ENCODE measurements at regions not wholly inside any gene's neighbourhood (a gene's known extent, or its start where the extent isn't known, plus 50 kb on each side); places are given as distances from the start of the nearest gene placed in this dataset.

DNA sequence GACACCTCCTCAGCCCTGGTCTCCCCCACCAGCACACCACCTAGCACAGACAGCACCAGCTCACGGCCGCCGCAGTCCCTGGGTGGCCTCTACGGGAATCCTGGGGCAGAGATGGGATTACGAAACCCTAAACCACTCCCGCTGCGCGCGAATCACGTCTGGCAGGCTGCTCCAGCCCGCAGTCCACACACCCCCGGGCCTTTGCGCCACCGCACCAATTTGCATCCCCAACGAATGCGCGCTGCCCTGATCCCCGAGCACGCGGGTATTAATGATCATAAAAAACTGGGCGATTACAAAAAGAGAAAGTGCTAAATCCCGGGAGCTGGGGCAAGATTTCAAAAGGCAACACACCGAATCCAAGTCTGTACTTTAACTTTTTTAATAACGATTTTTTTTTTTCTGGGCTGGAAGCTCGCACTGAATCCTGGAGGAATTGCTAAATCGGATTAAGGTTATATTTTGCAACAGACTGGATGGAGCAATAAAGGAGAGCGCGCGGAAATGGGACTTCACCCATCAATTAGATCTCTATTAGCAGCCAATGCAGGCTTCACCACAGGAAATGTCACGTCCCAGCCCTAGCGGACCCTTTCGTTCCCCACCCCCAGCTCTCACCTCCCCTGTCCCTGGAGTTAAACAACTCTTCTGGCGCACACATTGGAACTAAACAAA is 69.8 kb upstream of the TMEM33 start:
- H3K27me3 Mint-ChIP-seq (ENCODE audit: low read depth): peaks cover 95% of the 10 kb centered on the region
- H3K9me3 Mint-ChIP-seq: peaks cover 10% of the 10 kb centered on the region
- H3K4me1 Mint-ChIP-seq: peaks cover 11% of the 10 kb centered on the region
- H3K27ac Mint-ChIP-seq: no peak overlapping the region
- H3K36me3 Mint-ChIP-seq (ENCODE audit: low read depth): no peaks in the 10 kb centered on the region
- peak overlapping the region in 1 of 3 experiments; percentile 20 for H3K4me3 Mint-ChIP-seq
- TF ChIP-seq, protein P1, sequence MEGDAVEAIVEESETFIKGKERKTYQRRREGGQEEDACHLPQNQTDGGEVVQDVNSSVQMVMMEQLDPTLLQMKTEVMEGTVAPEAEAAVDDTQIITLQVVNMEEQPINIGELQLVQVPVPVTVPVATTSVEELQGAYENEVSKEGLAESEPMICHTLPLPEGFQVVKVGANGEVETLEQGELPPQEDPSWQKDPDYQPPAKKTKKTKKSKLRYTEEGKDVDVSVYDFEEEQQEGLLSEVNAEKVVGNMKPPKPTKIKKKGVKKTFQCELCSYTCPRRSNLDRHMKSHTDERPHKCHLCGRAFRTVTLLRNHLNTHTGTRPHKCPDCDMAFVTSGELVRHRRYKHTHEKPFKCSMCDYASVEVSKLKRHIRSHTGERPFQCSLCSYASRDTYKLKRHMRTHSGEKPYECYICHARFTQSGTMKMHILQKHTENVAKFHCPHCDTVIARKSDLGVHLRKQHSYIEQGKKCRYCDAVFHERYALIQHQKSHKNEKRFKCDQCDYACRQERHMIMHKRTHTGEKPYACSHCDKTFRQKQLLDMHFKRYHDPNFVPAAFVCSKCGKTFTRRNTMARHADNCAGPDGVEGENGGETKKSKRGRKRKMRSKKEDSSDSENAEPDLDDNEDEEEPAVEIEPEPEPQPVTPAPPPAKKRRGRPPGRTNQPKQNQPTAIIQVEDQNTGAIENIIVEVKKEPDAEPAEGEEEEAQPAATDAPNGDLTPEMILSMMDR (IDR thresholded peaks at IDR 0.05; ENCODE audit: unreplicated experiment in 3 of 3): no peak

DNA sequence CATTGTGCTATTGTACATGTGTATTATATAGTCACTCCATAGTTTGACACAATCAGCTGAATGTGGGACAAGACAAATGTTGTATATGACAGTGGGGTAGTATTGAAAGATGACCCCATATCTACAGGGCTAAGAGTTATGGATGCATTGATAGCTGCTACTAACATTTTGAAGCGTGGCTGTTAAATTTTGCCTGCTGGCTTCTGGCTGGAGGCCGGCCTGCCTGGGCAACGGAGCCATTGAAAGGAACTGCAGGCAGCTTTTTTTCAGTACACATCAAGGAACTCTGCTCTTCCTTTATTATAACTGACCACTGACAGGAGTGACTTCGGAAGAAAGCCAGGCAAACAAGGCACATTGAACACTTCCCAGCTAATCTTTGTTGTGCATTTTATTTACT is 76.1 kb upstream of the TMEM33 start:
- Mint-ChIP-seq H3K4me1 (no peaks in the 10 kb centered on the region), H3K27ac (no peak overlapping the region), H3K9me3 (no peaks in the 10 kb centered on the region), H3K27me3 (ENCODE audit: low read depth) (peaks cover 85% of the 10 kb centered on the region), H3K36me3 (ENCODE audit: low read depth) (no peaks in the 10 kb centered on the region), H3K4me3 (no peak overlapping the region)
- TF ChIP-seq, protein P1 (IDR thresholded peaks at IDR 0.05; ENCODE audit: unreplicated experiment in 3 of 3): no peak

DNA sequence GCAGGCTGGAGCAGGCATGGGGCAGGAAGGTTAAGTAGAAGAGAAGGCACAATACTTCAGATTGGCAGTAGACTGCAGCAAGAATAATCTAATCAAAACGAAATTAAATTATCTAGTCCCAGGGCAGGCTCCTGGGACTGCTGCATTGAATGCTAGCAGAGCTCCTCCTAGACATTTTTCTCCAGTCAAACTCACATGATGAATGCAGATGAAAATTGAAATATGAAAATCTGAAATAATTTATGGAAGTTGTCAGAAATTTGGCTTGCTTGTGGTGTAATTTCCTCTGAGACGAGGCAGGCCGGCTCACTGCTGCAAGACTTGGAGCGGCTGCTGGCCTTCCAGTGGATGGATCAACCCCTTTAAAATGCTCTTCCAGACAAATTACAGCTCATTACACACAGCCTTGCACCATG is 78.0 kb upstream of the TMEM33 start:
- Mint-ChIP-seq H3K36me3 (ENCODE audit: low read depth) (no peaks in the 10 kb centered on the region), H3K4me3 (no peak overlapping the region), H3K27ac (no peak overlapping the region), H3K9me3 (no peaks in the 10 kb centered on the region), H3K4me1 (no peaks in the 10 kb centered on the region), H3K27me3 (ENCODE audit: low read depth) (peaks cover 81% of the 10 kb centered on the region)
- TF ChIP-seq, protein P1 (IDR thresholded peaks at IDR 0.05; ENCODE audit: unreplicated experiment in 3 of 3): no peak

GRCh38 chr4:41856797-41857196 is 78.4 kb upstream of the TMEM33 start:
- H3K4me1 Mint-ChIP-seq: no peaks in the 10 kb centered on the region
- H3K9me3 Mint-ChIP-seq: no peaks in the 10 kb centered on the region
- no peak overlapping the region for H3K4me3 Mint-ChIP-seq
- peaks cover 78% of the 10 kb centered on the region for H3K27me3 Mint-ChIP-seq (ENCODE audit: low read depth)
- no peaks in the 10 kb centered on the region for H3K36me3 Mint-ChIP-seq (ENCODE audit: low read depth)
- TF ChIP-seq, protein P1 (IDR thresholded peaks at IDR 0.05; ENCODE audit: unreplicated experiment in 3 of 3): no peak
- no peak overlapping the region for H3K27ac Mint-ChIP-seq

DNA sequence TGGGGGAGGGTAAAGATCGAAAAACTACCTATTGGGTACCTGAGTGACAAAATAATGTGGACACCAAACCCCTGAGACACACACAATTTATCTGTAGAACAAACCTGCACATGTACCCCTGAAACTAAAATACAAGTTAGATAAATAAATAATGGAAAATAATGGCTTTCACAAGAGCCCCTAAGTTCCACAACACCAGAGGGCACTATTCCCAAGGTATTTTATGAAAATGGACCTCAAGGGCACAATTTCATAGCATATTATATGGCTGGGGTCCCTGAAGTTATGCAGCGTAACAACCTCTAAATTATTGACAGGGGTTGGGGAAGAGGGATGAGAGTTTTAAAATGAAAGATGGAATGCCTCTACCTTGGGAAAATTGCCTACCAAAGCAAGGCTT is 81.3 kb upstream of the TMEM33 start:
- Mint-ChIP-seq H3K27ac (no peak overlapping the region), H3K27me3 (ENCODE audit: low read depth) (peaks cover 60% of the 10 kb centered on the region), H3K4me1 (no peaks in the 10 kb centered on the region), H3K9me3 (no peaks in the 10 kb centered on the region), H3K36me3 (ENCODE audit: low read depth) (no peaks in the 10 kb centered on the region), H3K4me3 (no peak overlapping the region)
- TF ChIP-seq, protein P1 (IDR thresholded peaks at IDR 0.05; ENCODE audit: unreplicated experiment in 3 of 3): no peak

DNA sequence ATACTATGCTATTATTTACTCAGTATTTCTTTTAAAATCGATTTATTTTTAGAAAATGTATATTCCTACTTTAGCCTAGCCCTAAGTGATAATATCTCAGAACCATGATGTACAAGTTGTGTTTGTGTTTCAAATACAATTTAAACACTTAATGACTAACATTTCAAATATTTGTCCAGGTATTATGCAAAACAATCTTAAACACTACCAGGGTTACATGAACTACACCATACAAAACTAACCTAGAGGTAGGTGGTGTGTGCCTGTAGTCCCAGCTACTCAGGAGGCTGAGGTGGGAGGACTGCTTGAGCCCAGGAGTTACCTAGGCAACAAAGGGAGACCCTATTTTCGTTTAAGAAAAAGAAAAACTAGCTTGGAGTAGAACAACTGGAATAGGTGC is 83.0 kb upstream of the TMEM33 start:
- TF ChIP-seq, protein P1 (IDR thresholded peaks at IDR 0.05; ENCODE audit: unreplicated experiment in 3 of 3): no peak
- H3K27me3 Mint-ChIP-seq (ENCODE audit: low read depth): peaks cover 43% of the 10 kb centered on the region
- no peaks in the 10 kb centered on the region for H3K4me1 Mint-ChIP-seq
- no peak overlapping the region for H3K27ac Mint-ChIP-seq
- no peaks in the 10 kb centered on the region for H3K36me3 Mint-ChIP-seq (ENCODE audit: low read depth)
- no peaks in the 10 kb centered on the region for H3K9me3 Mint-ChIP-seq
- H3K4me3 Mint-ChIP-seq: no peak overlapping the region

Data from nephron (organoid).